ENCODE measurements at regions not wholly inside any gene's neighbourhood (a gene's known extent, or its start where the extent isn't known, plus 50 kb on each side); places are given as distances from the start of the nearest gene placed in this dataset.

- DNase-seq, result no peak
- Mint-ChIP-seq H3K4me1 (no peaks in the 10 kb centered on the region), H3K27ac (no peak overlapping the region), H3K4me3 (no peak overlapping the region), H3K36me3 (no peaks in the 10 kb centered on the region), H3K9me3 (peaks cover 2 to 11% (median 4%) of the 10 kb centered on the region in 7 donors), H3K27me3 (ENCODE audit: low read depth in 3 of 3) (no peaks in the 10 kb centered on the region)
- Histone ChIP-seq H3K79me2 (ENCODE audit: insufficient read depth, low read length) (no peaks in the 10 kb centered on the region), H3K27me3 (ENCODE audit: control insufficient read depth in 2 of 2, insufficient read depth in 2 of 2, low read length in 2 of 2) (no peaks in the 10 kb centered on the region), H3K9me3 (replicated peaks in 1 of 2; ENCODE audit: control insufficient read depth in 1 of 2, insufficient read depth in 1 of 2, low read length in 2 of 2) (peaks cover 0 to 3% of the 10 kb centered on the region in 2 donors), H3K4me1 (ENCODE audit: control insufficient read depth in 1 of 2, insufficient read depth in 2 of 2, low read length in 2 of 2) (no peaks in the 10 kb centered on the region), H3K4me2 (replicated peaks; ENCODE audit: extremely low read depth, low read length, poor library complexity, severe bottlenecking) (no peak overlapping the region), H2AFZ (ENCODE audit: insufficient read depth, low read depth, low read length, poor library complexity, severe bottlenecking) (no peak overlapping the region), H3K36me3 (replicated peaks in 1 of 2; ENCODE audit: control insufficient read depth in 1 of 2, insufficient read depth in 2 of 2, low read length in 2 of 2) (no peaks in the 10 kb centered on the region), H4K20me1 (ENCODE audit: insufficient read depth, low read length) (no peaks in the 10 kb centered on the region), H3K27ac (ENCODE audit: low read depth in 1 of 2, low read length in 2 of 2) (no peak overlapping the region), H3K9ac (ENCODE audit: insufficient read depth, low read length, poor library complexity, severe bottlenecking) (no peak overlapping the region), H3K4me3 (replicated peaks in 1 of 3; ENCODE audit: low read depth in 2 of 3, low read length in 3 of 3) (no peak overlapping the region)
- intact Hi-C loops (cut with micrococcal nuclease), result loop anchor here in 1 of 2 donors (2.0 kb wide), 1 partner anchor 41 kb away; no protein-coding TSS in a partner anchor
- no peak for TF ChIP-seq CTCF (IDR thresholded peaks at IDR 0.05)
- 83% methylated on average over 2 of the region's 7 CpGs for WGBS (ENCODE audit: insufficient coverage)
These were observed 570.0 kb upstream of the FLRT2 start for GRCh38 chr14:84959851-84960520.

DNA sequence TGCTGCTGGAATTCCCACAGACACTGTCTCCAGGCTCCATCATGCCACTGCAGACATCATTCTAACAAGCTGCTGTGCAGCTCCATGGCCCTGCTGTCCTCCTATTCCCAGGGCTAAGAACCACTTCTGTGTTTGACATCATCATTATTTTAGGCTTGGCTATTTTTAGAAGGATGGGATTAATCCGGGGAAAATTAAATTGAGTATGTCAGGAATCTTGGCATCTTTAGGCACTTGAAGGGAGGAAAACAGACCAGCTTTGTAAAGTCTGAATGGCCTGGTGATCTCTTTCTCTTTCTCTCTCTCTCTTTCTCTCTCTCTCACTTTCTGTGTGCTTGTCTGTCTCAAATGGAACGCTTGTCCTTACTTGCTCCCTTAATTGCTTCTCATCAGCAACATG is 568.3 kb upstream of the FLRT2 start:
- Mint-ChIP-seq H3K4me3 (no peak overlapping the region), H3K36me3 (no peaks in the 10 kb centered on the region), H3K27ac (no peak overlapping the region), H3K9me3 (peaks cover 2 to 8% (median 4%) of the 10 kb centered on the region in 7 donors), H3K27me3 (ENCODE audit: low read depth in 3 of 3) (no peaks in the 10 kb centered on the region), H3K4me1 (no peaks in the 10 kb centered on the region)
- no peak overlapping the region for H3K27ac ChIP-seq (ENCODE audit: low read depth in 1 of 2, low read length in 2 of 2)
- DNase-seq, result no peak
- no peaks in the 10 kb centered on the region for H4K20me1 ChIP-seq (ENCODE audit: insufficient read depth, low read length)
- intact Hi-C loops (cut with micrococcal nuclease), result loop anchor here in 1 of 2 donors (2.0 kb wide), 1 partner anchor 43 kb away; no protein-coding TSS in a partner anchor
- no peaks in the 10 kb centered on the region for H3K27me3 ChIP-seq (ENCODE audit: control insufficient read depth in 2 of 2, insufficient read depth in 2 of 2, low read length in 2 of 2)
- WGBS (ENCODE audit: insufficient coverage), result 100% methylated on average over 1 of the region's 2 CpGs
- TF ChIP-seq CTCF (IDR thresholded peaks at IDR 0.05), result no peak
- no peak overlapping the region for H3K4me3 ChIP-seq (replicated peaks in 1 of 3; ENCODE audit: low read depth in 2 of 3, low read length in 3 of 3)
- no peak overlapping the region for H3K9ac ChIP-seq (ENCODE audit: insufficient read depth, low read length, poor library complexity, severe bottlenecking)
- H2AFZ ChIP-seq (ENCODE audit: insufficient read depth, low read depth, low read length, poor library complexity, severe bottlenecking), result no peak overlapping the region
- no peaks in the 10 kb centered on the region for H3K36me3 ChIP-seq (replicated peaks in 1 of 2; ENCODE audit: control insufficient read depth in 1 of 2, insufficient read depth in 2 of 2, low read length in 2 of 2)
- H3K9me3 ChIP-seq (replicated peaks in 1 of 2; ENCODE audit: control insufficient read depth in 1 of 2, insufficient read depth in 1 of 2, low read length in 2 of 2), result peaks cover 0 to 3% of the 10 kb centered on the region in 2 donors
- H3K4me2 ChIP-seq (replicated peaks; ENCODE audit: extremely low read depth, low read length, poor library complexity, severe bottlenecking), result no peak overlapping the region
- H3K4me1 ChIP-seq (ENCODE audit: control insufficient read depth in 1 of 2, insufficient read depth in 2 of 2, low read length in 2 of 2), result no peaks in the 10 kb centered on the region
- H3K79me2 ChIP-seq (ENCODE audit: insufficient read depth, low read length), result no peaks in the 10 kb centered on the region

Measured in CD14-positive monocyte (primary cell).